Mesothelial cell of epicardium (in vitro differentiated cells): ENCODE measurements at regions not wholly inside any gene's neighbourhood (a gene's known extent, or its start where the extent isn't known, plus 50 kb on each side); places are given as distances from the start of the nearest gene placed in this dataset.

Experiments
- DNase-seq, 2 experiments: peaks; one replicate each; pipeline ENCODE4 v3.0.0; 2021; ENCODE audit warnings: low spot score in 2 of 2; ENCODE audit not compliant: unreplicated experiment in 2 of 2
- H3K27ac Mint-ChIP-seq: 2 replicates; pipeline ENCODE4 v1.8.0; 2021; ENCODE audit warnings: mixed read lengths
- H3K27me3 Mint-ChIP-seq: 2 replicates; pipeline ENCODE4 v1.8.0; 2021; ENCODE audit warnings: low read depth, mixed read lengths
- H3K36me3 Mint-ChIP-seq: 2 replicates; pipeline ENCODE4 v1.8.0; 2021; ENCODE audit warnings: mixed read lengths
- H3K4me1 Mint-ChIP-seq: 2 replicates; pipeline ENCODE4 v1.8.0; 2021; ENCODE audit warnings: mixed read lengths
- H3K4me3 Mint-ChIP-seq: 2 replicates; pipeline ENCODE4 v1.8.0; 2021; ENCODE audit warnings: mild to moderate bottlenecking, moderate library complexity, mixed read lengths
- H3K9me3 Mint-ChIP-seq: 2 replicates; pipeline ENCODE4 v1.8.0; 2021; ENCODE audit warnings: mixed read lengths
- CTCF ChIP-seq: fragments of 200-600 bp; sonication (generic); IDR thresholded peaks from one replicate; pipeline ENCODE4 v1.5.0; 2021; ENCODE audit warnings: antibody characterized with exemption; ENCODE audit not compliant: unreplicated experiment

GRCh38 chr3:99586701-99587100 is 51.7 kb upstream of the COL8A1 start:
- H3K4me1 Mint-ChIP-seq: no peaks in the 10 kb centered on the region
- no peak for DNase-seq
- peaks cover 42% of the 10 kb centered on the region for H3K27me3 Mint-ChIP-seq
- no peak for TF ChIP-seq CTCF
- H3K36me3 Mint-ChIP-seq: no peaks in the 10 kb centered on the region
- H3K4me3 Mint-ChIP-seq: no peak overlapping the region
- peaks cover 4% of the 10 kb centered on the region for H3K9me3 Mint-ChIP-seq
- no peak overlapping the region for H3K27ac Mint-ChIP-seq

GRCh38 chr3:99579965-99580364 is 58.4 kb upstream of the COL8A1 start:
- no peaks in the 10 kb centered on the region for H3K36me3 Mint-ChIP-seq
- H3K4me3 Mint-ChIP-seq: no peak overlapping the region
- H3K4me1 Mint-ChIP-seq: no peaks in the 10 kb centered on the region
- no peak for DNase-seq
- peaks cover 18% of the 10 kb centered on the region for H3K27me3 Mint-ChIP-seq
- no peak overlapping the region for H3K27ac Mint-ChIP-seq
- no peak for TF ChIP-seq CTCF
- peaks cover 15% of the 10 kb centered on the region for H3K9me3 Mint-ChIP-seq

GRCh38 chr3:99579246-99579645 is 59.1 kb upstream of the COL8A1 start:
- Mint-ChIP-seq H3K4me3 (no peak overlapping the region), H3K27me3 (peaks cover 14% of the 10 kb centered on the region), H3K4me1 (no peaks in the 10 kb centered on the region), H3K36me3 (no peaks in the 10 kb centered on the region), H3K9me3 (peaks cover 22% of the 10 kb centered on the region), H3K27ac (no peak overlapping the region)
- no peak for TF ChIP-seq CTCF
- DNase-seq: no peak

GRCh38 chr3:99578339-99578970 is 59.9 kb upstream of the COL8A1 start:
- Mint-ChIP-seq H3K27me3 (peaks cover 11% of the 10 kb centered on the region), H3K27ac (no peak overlapping the region), H3K4me3 (no peak overlapping the region), H3K9me3 (peaks cover 28% of the 10 kb centered on the region), H3K4me1 (no peaks in the 10 kb centered on the region), H3K36me3 (no peaks in the 10 kb centered on the region)
- DNase-seq: no peak
- TF ChIP-seq CTCF: no peak

DNA sequence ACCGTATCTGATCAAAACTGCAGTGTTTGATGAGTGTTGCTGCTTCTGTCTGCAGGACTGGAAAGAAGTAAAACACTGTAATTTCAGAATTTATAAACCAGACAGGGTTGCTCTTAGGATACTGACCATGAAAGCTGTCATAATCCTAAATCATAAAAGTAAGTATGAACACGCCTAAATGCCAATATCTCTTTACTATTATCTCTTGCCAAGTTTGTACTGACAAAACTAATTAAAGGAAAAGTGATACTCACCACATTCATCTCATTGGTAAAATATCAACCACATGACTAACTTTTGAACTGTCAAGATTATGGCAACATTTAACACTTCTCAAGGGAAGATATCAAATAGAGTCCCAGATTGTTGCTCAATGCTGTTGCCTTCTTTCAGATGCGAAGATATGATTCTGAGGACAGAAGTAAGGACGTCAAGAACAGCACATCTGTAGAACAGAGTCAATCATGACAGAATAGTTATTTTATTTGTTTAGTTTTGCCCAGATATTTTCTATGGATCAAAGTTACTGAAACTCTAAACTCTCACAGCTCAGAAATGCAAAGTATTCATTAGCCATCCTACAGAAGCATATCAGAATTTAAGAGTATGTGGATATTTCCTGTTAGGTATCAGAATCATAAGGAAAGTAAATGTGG is 61.4 kb upstream of the COL8A1 start:
- Mint-ChIP-seq H3K36me3 (no peaks in the 10 kb centered on the region), H3K4me1 (no peaks in the 10 kb centered on the region)
- no peak for DNase-seq

More for the DNA sequence above, 61.4 kb upstream of the COL8A1 start:
- no peak overlapping the region for H3K4me3 Mint-ChIP-seq
- H3K27me3 Mint-ChIP-seq: peaks cover 5% of the 10 kb centered on the region
- H3K27ac Mint-ChIP-seq: no peak overlapping the region
- no peak for TF ChIP-seq CTCF
- peaks cover 26% of the 10 kb centered on the region for H3K9me3 Mint-ChIP-seq
